ENCODE measurements at regions not wholly inside any gene's neighbourhood (a gene's known extent, or its start where the extent isn't known, plus 50 kb on each side); places are given as distances from the start of the nearest gene placed in this dataset.

DNA sequence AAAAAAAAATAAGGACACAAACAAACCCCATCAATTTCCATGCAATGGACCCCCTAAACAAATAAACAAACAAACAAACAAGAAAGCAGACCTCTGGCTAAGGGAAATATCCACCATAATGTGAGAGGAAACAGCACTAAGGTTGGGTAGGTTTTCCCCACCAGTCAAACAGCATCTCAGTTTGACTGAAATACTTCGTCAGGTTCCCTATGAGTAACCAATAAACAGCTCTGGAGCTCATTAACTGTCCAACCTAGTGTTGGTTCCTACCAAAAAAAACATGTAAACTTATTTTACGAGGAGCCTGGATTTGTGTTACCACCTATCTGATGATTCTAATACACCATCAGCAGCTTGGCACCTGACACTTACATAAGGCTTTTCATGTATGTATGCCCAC is 198.5 kb upstream of the TARS1 start:
- Histone ChIP-seq H3K79me2 (ENCODE audit: low read depth) (no peaks in the 10 kb centered on the region), H3K4me1 (replicated peaks; ENCODE audit: insufficient read depth) (no peaks in the 10 kb centered on the region), H3K4me3 (no peak overlapping the region), H3K4me2 (no peak overlapping the region), H4K20me1 (ENCODE audit: insufficient read depth) (no peaks in the 10 kb centered on the region), H3K27me3 (ENCODE audit: insufficient read depth, low read depth) (no peaks in the 10 kb centered on the region), H3K27ac (no peak overlapping the region), H3F3A (ENCODE audit: insufficient read depth, low read depth) (no peaks in the 10 kb centered on the region), H3K9me2 (ENCODE audit: insufficient read depth) (no peaks in the 10 kb centered on the region), H2AFZ (no peak overlapping the region), H3K9me3 (ENCODE audit: insufficient read depth, low read depth) (no peaks in the 10 kb centered on the region), H3K36me3 (ENCODE audit: low read depth) (no peaks in the 10 kb centered on the region)
- ChIA-PET CTCF (interaction anchor here (0.6 kb wide), 1 partner anchor 441 kb away, joined by 3 read pairs; no protein-coding TSS in a partner anchor), POLR2A (ENCODE audit: unreplicated experiment) (interaction anchor here (0.7 kb wide), 1 partner anchor 31 kb away, joined by 7 read pairs; no protein-coding TSS in a partner anchor)
- no peak for TF ChIP-seq EZH2 (IDR thresholded peaks at IDR 0.05; ENCODE audit: low read depth)
- TF ChIP-seq, protein P1, sequence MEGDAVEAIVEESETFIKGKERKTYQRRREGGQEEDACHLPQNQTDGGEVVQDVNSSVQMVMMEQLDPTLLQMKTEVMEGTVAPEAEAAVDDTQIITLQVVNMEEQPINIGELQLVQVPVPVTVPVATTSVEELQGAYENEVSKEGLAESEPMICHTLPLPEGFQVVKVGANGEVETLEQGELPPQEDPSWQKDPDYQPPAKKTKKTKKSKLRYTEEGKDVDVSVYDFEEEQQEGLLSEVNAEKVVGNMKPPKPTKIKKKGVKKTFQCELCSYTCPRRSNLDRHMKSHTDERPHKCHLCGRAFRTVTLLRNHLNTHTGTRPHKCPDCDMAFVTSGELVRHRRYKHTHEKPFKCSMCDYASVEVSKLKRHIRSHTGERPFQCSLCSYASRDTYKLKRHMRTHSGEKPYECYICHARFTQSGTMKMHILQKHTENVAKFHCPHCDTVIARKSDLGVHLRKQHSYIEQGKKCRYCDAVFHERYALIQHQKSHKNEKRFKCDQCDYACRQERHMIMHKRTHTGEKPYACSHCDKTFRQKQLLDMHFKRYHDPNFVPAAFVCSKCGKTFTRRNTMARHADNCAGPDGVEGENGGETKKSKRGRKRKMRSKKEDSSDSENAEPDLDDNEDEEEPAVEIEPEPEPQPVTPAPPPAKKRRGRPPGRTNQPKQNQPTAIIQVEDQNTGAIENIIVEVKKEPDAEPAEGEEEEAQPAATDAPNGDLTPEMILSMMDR (conservative IDR thresholded peaks at IDR 0.05): no peak
- DNase-seq: no peak
- BruUV-seq (replicated peaks): no TSS peak
- intact Hi-C loops (cut with micrococcal nuclease; ENCODE audit: unreplicated experiment): no loop called here

DNA sequence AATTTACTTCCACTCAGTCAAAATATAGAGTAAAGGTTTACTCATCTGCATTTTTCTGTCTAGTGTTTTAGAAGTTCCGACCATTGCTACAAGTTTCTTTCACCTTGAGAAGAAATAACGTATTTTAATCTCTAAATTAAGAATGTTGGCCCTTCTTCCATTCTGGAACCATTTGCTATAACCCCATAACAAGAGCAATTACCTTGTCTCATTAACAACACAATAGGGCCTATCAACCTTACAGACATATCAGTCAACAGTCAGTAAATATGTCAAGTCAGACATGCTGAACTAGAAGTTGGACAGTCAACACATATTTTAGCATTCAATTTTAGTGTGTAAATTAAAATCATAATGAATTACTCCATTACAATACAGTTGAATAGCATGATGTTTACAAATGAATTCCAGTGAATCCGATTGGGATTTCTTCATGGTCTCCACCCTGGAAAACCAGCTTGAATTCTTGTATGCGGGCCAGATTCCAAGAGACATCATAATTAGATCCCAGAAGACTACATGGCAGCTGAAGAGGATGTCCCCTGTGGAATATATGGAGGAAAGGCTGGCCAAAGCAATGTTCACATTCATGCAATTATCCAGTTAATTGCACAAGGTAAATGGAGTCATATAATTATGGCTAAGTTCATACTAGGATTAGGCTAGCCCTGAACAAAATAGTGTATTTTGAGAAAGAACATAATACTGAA is 196.2 kb upstream of the TARS1 start:
- no TSS peak for BruUV-seq (replicated peaks)
- no peak for TF ChIP-seq EZH2 (IDR thresholded peaks at IDR 0.05; ENCODE audit: low read depth)
- TF ChIP-seq, protein P1 (conservative IDR thresholded peaks at IDR 0.05): no peak
- no peak for DNase-seq

DNA sequence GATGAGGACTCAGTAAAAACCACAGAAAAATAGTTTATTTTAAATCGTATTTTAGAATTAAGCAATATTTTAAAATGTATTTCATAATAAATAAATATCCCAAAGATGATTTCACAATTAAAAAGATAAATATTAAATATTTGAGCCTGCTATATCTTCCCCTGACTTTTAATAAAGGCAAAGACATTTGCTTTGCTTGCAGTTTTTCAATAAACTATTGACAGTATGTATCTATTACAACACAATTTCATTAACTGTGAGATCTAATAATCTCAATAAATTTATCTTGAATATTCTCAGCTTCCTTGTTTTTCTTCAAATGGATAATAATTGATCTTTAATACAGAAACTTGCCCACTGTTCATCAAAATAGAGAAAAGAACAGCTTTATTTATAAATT is 186.2 kb upstream of the TARS1 start:
- Histone ChIP-seq H2AFZ (no peak overlapping the region), H3F3A (ENCODE audit: insufficient read depth, low read depth) (no peaks in the 10 kb centered on the region), H3K4me3 (no peak overlapping the region), H3K4me2 (no peak overlapping the region), H3K4me1 (replicated peaks; ENCODE audit: insufficient read depth) (no peaks in the 10 kb centered on the region), H3K27ac (no peak overlapping the region), H3K79me2 (ENCODE audit: low read depth) (no peaks in the 10 kb centered on the region), H3K27me3 (ENCODE audit: insufficient read depth, low read depth) (no peaks in the 10 kb centered on the region), H3K9me3 (ENCODE audit: insufficient read depth, low read depth) (no peaks in the 10 kb centered on the region; the same call in 1 of the 2 replicates), H4K20me1 (ENCODE audit: insufficient read depth) (no peaks in the 10 kb centered on the region), H3K9me2 (ENCODE audit: insufficient read depth) (0 out of 2 replicates have a peak, but pooled peaks cover 5% of the 10 kb centered on the region), H3K36me3 (ENCODE audit: low read depth) (no peaks in the 10 kb centered on the region)
- CTCF ChIA-PET: no interaction called here
- POLR2A ChIA-PET (ENCODE audit: unreplicated experiment): no interaction called here
- TF ChIP-seq, protein P1 (conservative IDR thresholded peaks at IDR 0.05): no peak
- TF ChIP-seq EZH2 (IDR thresholded peaks at IDR 0.05; ENCODE audit: low read depth): no peak
- no peak for DNase-seq
- no TSS peak for BruUV-seq (replicated peaks)
- intact Hi-C loops (cut with micrococcal nuclease; ENCODE audit: unreplicated experiment): no loop called here

More for the DNA sequence above, 196.2 kb upstream of the TARS1 start:
- Histone ChIP-seq H3K9me2 (ENCODE audit: insufficient read depth) (no peaks in the 10 kb centered on the region), H2AFZ (no peak overlapping the region), H3K79me2 (ENCODE audit: low read depth) (no peaks in the 10 kb centered on the region), H3K4me3 (no peak overlapping the region), H3K4me2 (no peak overlapping the region), H3K4me1 (replicated peaks; ENCODE audit: insufficient read depth) (no peaks in the 10 kb centered on the region), H3K36me3 (ENCODE audit: low read depth) (no peaks in the 10 kb centered on the region), H3K27me3 (ENCODE audit: insufficient read depth, low read depth) (no peaks in the 10 kb centered on the region), H3K27ac (no peak overlapping the region), H3F3A (ENCODE audit: insufficient read depth, low read depth) (no peaks in the 10 kb centered on the region), H3K9me3 (ENCODE audit: insufficient read depth, low read depth) (no peaks in the 10 kb centered on the region), H4K20me1 (ENCODE audit: insufficient read depth) (no peaks in the 10 kb centered on the region)
- ChIA-PET CTCF (no interaction called here), POLR2A (ENCODE audit: unreplicated experiment) (no interaction called here)
- intact Hi-C loops (cut with micrococcal nuclease; ENCODE audit: unreplicated experiment): no loop called here
